ENCODE measurements at regions not wholly inside any gene's neighbourhood (a gene's known extent, or its start where the extent isn't known, plus 50 kb on each side); places are given as distances from the start of the nearest gene placed in this dataset.

DNA sequence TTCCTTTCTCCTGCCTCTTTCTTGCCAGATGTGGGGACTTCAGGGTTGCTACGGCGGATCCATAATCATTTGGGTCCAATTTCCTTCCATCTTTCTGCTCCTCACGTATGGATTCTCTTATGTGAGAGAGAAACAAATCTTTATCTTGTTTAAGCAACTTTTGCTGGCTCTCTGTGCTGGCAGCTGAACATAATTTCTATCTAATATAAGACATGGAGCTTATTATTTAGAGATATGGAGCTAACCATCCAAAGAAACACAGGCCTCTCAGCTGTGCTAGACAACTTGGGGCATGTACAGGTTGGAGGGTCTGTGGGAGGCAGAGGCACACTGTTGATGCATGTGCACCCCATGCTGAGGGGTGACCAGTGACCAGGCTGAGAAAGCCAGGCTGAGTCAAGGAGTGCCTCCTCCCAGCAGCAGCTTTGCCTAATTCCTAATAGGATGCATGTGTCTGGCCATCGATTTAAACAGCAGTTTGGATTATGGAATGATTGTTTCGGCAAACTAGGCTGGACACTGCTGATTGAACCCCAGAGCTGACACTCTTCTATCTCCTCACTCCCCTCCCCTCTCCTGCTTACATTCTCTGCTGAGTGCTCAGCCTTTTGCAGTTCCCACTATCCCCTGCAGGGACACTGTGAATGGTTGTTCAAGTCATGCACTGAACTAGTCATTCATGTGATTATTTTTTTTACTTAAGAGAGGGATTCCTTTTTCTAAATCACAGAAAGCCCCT is 195.8 kb downstream of the ERCC6L2 start:
- Histone ChIP-seq H3K4me1 (ENCODE audit: insufficient read depth, low read length) (peaks cover 2% of the 10 kb centered on the region), H3K36me3 (ENCODE audit: insufficient read depth, low read length) (no peaks in the 10 kb centered on the region), H2AFZ (ENCODE audit: low read depth, low read length) (no peak overlapping the region), H3K9me3 (ENCODE audit: low read length) (no peaks in the 10 kb centered on the region), H3K4me3 (ENCODE audit: low read length) (no peak overlapping the region), H3K27me3 (ENCODE audit: insufficient read depth, low read length) (no peaks in the 10 kb centered on the region)

- Histone ChIP-seq H3K4me3 (ENCODE audit: low read length) (no peak overlapping the region), H3K36me3 (ENCODE audit: insufficient read depth, low read length) (no peaks in the 10 kb centered on the region), H2AFZ (ENCODE audit: low read depth, low read length) (no peak overlapping the region), H3K9me3 (ENCODE audit: low read length) (no peaks in the 10 kb centered on the region), H3K4me1 (ENCODE audit: insufficient read depth, low read length) (peaks cover 2% of the 10 kb centered on the region), H3K27me3 (ENCODE audit: insufficient read depth, low read length) (no peaks in the 10 kb centered on the region)
These were observed 194.2 kb downstream of the ERCC6L2 start for GRCh38 chr9:96069629-96070220.

DNA sequence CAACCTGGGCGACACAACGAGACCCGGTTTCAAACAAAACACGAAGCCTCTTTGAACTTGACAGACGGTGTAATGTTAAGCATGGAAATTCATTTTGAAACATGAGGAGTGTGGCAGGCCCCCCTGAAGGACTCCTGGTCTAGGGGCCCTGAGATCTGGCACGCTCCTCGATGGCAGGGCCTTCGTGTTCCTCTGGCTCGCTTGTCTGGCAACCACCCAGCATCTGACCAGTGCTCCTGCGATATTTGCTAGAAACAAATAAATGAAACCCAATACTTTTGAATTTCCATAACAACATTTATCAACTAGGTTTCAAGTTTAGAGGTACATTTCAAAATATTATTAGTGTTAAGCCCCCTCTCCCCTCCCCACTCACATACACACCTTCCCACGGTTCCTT is 193.0 kb downstream of the ERCC6L2 start:
- peaks cover 2% of the 10 kb centered on the region for H3K4me1 ChIP-seq (ENCODE audit: insufficient read depth, low read length)
- H3K4me3 ChIP-seq (ENCODE audit: low read length): no peak overlapping the region
- no peaks in the 10 kb centered on the region for H3K9me3 ChIP-seq (ENCODE audit: low read length)
- no peaks in the 10 kb centered on the region for H3K36me3 ChIP-seq (ENCODE audit: insufficient read depth, low read length)
- no peaks in the 10 kb centered on the region for H3K27me3 ChIP-seq (ENCODE audit: insufficient read depth, low read length)
- no peak overlapping the region for H2AFZ ChIP-seq (ENCODE audit: low read depth, low read length)

DNA sequence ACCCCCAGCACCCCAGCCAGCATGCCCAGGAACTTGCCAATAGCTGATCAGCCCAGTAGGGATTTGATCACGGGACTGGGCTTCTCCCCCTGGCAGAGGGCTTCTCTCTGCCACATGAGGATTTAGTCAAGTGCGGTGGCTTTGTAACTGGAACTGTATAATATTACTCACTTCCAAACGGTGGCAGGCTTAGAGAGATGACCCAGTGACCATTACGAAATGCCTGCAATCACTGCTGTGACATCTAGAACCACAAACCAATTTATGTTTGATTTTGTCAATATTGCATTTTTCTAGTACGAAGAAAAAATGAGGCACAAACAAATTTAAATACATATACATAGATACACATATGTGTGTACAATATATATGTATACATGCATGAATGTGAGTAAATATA is 192.1 kb downstream of the ERCC6L2 start:
- no peaks in the 10 kb centered on the region for H3K36me3 ChIP-seq (ENCODE audit: insufficient read depth, low read length)
- no peak overlapping the region for H2AFZ ChIP-seq (ENCODE audit: low read depth, low read length)
- no peak overlapping the region for H3K4me3 ChIP-seq (ENCODE audit: low read length)

GRCh38 chr9:96067004-96067403 is 191.5 kb downstream of the ERCC6L2 start:
- no peaks in the 10 kb centered on the region for H3K27me3 ChIP-seq (ENCODE audit: insufficient read depth, low read length)
- no peak overlapping the region for H3K4me3 ChIP-seq (ENCODE audit: low read length)
- H3K4me1 ChIP-seq (ENCODE audit: insufficient read depth, low read length): peaks cover 2% of the 10 kb centered on the region
- H3K36me3 ChIP-seq (ENCODE audit: insufficient read depth, low read length): no peaks in the 10 kb centered on the region
- no peak overlapping the region for H2AFZ ChIP-seq (ENCODE audit: low read depth, low read length)
- no peaks in the 10 kb centered on the region for H3K9me3 ChIP-seq (ENCODE audit: low read length)

More for the DNA sequence above, 192.1 kb downstream of the ERCC6L2 start:
- Histone ChIP-seq H3K9me3 (ENCODE audit: low read length) (no peaks in the 10 kb centered on the region), H3K4me1 (ENCODE audit: insufficient read depth, low read length) (peaks cover 2% of the 10 kb centered on the region), H3K27me3 (ENCODE audit: insufficient read depth, low read length) (no peaks in the 10 kb centered on the region)

GRCh38 chr9:96065482-96066251 is 190.2 kb downstream of the ERCC6L2 start:
- no peaks in the 10 kb centered on the region for H3K9me3 ChIP-seq (ENCODE audit: low read length)
- no peak overlapping the region for H3K4me3 ChIP-seq (ENCODE audit: low read length)
- no peak overlapping the region for H2AFZ ChIP-seq (ENCODE audit: low read depth, low read length)
- H3K36me3 ChIP-seq (ENCODE audit: insufficient read depth, low read length): no peaks in the 10 kb centered on the region
- no peaks in the 10 kb centered on the region for H3K27me3 ChIP-seq (ENCODE audit: insufficient read depth, low read length)
- peaks cover 9% of the 10 kb centered on the region for H3K4me1 ChIP-seq (ENCODE audit: insufficient read depth, low read length)

- Histone ChIP-seq H3K4me3 (ENCODE audit: low read length) (no peak overlapping the region), H3K36me3 (ENCODE audit: insufficient read depth, low read length) (no peaks in the 10 kb centered on the region), H3K27me3 (ENCODE audit: insufficient read depth, low read length) (no peaks in the 10 kb centered on the region), H3K9me3 (ENCODE audit: low read length) (no peaks in the 10 kb centered on the region), H3K4me1 (ENCODE audit: insufficient read depth, low read length) (peaks cover 9% of the 10 kb centered on the region), H2AFZ (ENCODE audit: low read depth, low read length) (no peak overlapping the region)
These were observed 189.5 kb downstream of the ERCC6L2 start for GRCh38 chr9:96064826-96065481.

GRCh38 chr9:96062854-96063253 is 187.4 kb downstream of the ERCC6L2 start:
- Histone ChIP-seq H3K4me1 (ENCODE audit: insufficient read depth, low read length) (peaks cover 9% of the 10 kb centered on the region), H2AFZ (ENCODE audit: low read depth, low read length) (no peak overlapping the region), H3K27me3 (ENCODE audit: insufficient read depth, low read length) (no peaks in the 10 kb centered on the region), H3K4me3 (ENCODE audit: low read length) (no peak overlapping the region), H3K9me3 (ENCODE audit: low read length) (peaks cover 2% of the 10 kb centered on the region), H3K36me3 (ENCODE audit: insufficient read depth, low read length) (no peaks in the 10 kb centered on the region)

DNA sequence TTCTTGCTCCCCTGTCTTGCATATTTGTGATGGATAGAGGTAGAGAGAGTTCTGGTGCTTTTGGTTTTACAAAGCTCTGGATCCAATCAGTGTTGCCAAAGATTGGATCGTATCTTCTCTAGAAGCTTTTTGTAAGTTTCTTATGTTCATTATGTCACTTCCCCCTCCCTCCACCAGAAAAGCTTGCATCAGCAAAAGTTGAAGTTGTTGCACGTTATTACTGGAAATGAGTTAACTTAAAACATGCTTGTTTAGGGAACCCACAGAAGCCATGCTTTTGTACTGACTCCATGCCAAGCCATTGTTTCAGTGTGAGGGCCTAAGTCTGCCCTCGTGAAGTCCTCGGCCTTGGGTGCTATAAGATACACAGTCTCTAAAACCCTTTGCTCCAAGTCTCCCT is 186.5 kb downstream of the ERCC6L2 start:
- no peak overlapping the region for H2AFZ ChIP-seq (ENCODE audit: low read depth, low read length)

DNA sequence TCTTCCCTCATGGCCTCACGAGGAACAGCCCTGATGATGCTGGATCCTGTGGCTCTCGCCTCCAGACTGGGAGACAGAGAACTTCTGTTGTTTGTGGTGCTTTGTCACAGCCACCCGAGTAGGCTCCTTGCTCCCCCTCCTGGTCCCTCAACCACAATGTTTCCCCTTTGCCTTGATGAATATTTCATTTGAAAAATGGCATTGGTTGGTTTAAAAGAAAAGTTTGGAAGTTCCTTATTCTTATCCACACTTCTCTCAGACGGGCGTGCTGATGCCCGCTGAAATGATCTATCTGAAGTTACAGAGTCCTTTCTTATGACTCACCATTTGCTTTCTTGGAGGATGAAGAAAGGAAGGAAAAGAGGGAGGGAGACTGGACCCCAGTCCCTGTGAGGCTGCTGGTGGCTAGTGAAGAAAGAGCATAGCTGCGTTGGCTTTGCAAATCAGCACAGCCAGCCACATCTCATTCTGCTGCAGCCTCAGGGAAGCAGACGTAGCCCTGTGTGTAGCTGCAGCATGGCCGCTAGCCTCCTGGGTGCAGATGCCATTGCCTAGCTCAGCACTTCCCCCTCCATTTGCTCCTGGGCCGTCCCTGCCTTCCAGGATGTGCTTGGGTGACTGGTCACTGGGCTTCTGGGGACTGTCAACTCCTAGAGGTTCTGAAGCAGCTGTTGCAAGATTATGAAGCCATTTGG is 185.9 kb downstream of the ERCC6L2 start:
- no peaks in the 10 kb centered on the region for H3K27me3 ChIP-seq (ENCODE audit: insufficient read depth, low read length)
- no peak overlapping the region for H2AFZ ChIP-seq (ENCODE audit: low read depth, low read length)
- no peaks in the 10 kb centered on the region for H3K36me3 ChIP-seq (ENCODE audit: insufficient read depth, low read length)
- peaks cover 9% of the 10 kb centered on the region for H3K4me1 ChIP-seq (ENCODE audit: insufficient read depth, low read length)
- H3K9me3 ChIP-seq (ENCODE audit: low read length): peaks cover 2% of the 10 kb centered on the region
- H3K4me3 ChIP-seq (ENCODE audit: low read length): no peak overlapping the region

More for the DNA sequence above, 186.5 kb downstream of the ERCC6L2 start:
- H3K4me3 ChIP-seq (ENCODE audit: low read length): no peak overlapping the region
- H3K36me3 ChIP-seq (ENCODE audit: insufficient read depth, low read length): no peaks in the 10 kb centered on the region
- H3K27me3 ChIP-seq (ENCODE audit: insufficient read depth, low read length): no peaks in the 10 kb centered on the region
- H3K9me3 ChIP-seq (ENCODE audit: low read length): peaks cover 2% of the 10 kb centered on the region
- peaks cover 9% of the 10 kb centered on the region for H3K4me1 ChIP-seq (ENCODE audit: insufficient read depth, low read length)

- H3K27me3 ChIP-seq (ENCODE audit: insufficient read depth, low read length): no peaks in the 10 kb centered on the region
- peaks cover 9% of the 10 kb centered on the region for H3K4me1 ChIP-seq (ENCODE audit: insufficient read depth, low read length)
- no peak overlapping the region for H3K4me3 ChIP-seq (ENCODE audit: low read length)
- no peaks in the 10 kb centered on the region for H3K36me3 ChIP-seq (ENCODE audit: insufficient read depth, low read length)
- no peak overlapping the region for H2AFZ ChIP-seq (ENCODE audit: low read depth, low read length)
- H3K9me3 ChIP-seq (ENCODE audit: low read length): peaks cover 2% of the 10 kb centered on the region
These were observed 182.7 kb downstream of the ERCC6L2 start for GRCh38 chr9:96058218-96058617.

GRCh38 chr9:96057155-96057554 is 181.7 kb downstream of the ERCC6L2 start:
- Histone ChIP-seq H3K36me3 (ENCODE audit: insufficient read depth, low read length) (no peaks in the 10 kb centered on the region), H3K27me3 (ENCODE audit: insufficient read depth, low read length) (no peaks in the 10 kb centered on the region), H3K4me1 (ENCODE audit: insufficient read depth, low read length) (peaks cover 16% of the 10 kb centered on the region), H3K9me3 (ENCODE audit: low read length) (peaks cover 2% of the 10 kb centered on the region), H3K4me3 (ENCODE audit: low read length) (no peak overlapping the region), H2AFZ (ENCODE audit: low read depth, low read length) (no peak overlapping the region)
